Body of pancreas (tissue), 4 donors: ENCODE measurements at regions not wholly inside any gene's neighbourhood (a gene's known extent, or its start where the extent isn't known, plus 50 kb on each side); places are given as distances from the start of the nearest gene placed in this dataset.

ENCODE experiments used
- CTCF ChIP-seq, 7 experiments: fragments of 450-650 bp in 4 of 7; fragments of 200-600 bp in 3 of 7; sonication (generic) in 3 of 7; IDR thresholded peaks; one replicate each; pipeline ENCODE4 v1.5.1; 2016 to 2019; ENCODE audit warnings: antibody characterized with exemption in 7 of 7
- POLR2A ChIP-seq, 3 donors: fragments of 450-650 bp; IDR thresholded peaks; one replicate each; pipeline ENCODE4 v1.6.1; 2016; ENCODE audit warnings: antibody characterized with exemption in 3 of 3, mild to moderate bottlenecking in 2 of 3

DNA sequence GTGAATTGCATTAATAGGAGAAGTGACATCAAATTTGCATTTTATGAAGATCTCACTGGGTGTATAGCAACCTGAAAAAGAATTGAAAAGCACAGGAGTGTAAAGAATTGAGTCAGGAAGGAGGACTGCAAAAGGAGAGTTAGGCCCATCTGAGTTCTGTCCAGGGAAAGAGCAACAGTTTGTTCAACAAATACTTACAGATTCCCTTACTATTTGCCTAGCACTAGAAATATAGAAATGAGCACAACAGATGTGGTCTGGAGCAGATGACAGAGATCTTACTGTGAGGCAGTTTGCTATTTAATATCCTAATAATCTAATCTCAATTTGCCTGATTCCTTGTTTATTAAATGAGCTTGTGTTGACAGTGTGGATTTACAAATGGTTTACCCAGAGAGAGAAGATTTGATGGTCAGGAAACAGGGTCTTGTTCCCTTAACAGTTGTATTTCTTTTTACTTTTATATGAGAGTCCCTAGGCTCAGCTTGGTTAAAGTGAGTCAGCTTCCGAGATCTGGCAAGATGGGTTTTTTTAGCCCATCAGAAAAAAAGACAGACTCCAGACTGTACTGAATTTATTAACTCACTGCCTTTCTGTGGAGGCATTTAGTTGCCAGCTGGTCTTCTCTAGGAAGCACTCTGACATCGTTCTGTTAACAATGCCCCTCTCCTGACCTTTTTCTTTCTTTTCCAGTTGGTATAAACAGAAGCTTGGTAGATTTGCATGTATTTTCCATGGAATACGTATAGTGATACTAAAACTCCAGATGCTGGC lies 229.7 kb downstream of the TTC6 start:
- no peak for TF ChIP-seq CTCF (IDR thresholded peaks at IDR 0.05)
- TF ChIP-seq POLR2A (IDR thresholded peaks at IDR 0.05): no peak
